ENCODE measurements at regions not wholly inside any gene's neighbourhood (a gene's known extent, or its start where the extent isn't known, plus 50 kb on each side); places are given as distances from the start of the nearest gene placed in this dataset.

- DNase-seq (ENCODE audit: insufficient read length, low spot score) (no peak), FAIRE-seq (no peak)
- TF ChIP-seq CTCF (IDR thresholded peaks at IDR 0.05; ENCODE audit: insufficient read depth, missing control alignments): no peak
These were observed 228.8 kb upstream of the MTPN start for GRCh38 chr7:136205956-136206355.

DNA sequence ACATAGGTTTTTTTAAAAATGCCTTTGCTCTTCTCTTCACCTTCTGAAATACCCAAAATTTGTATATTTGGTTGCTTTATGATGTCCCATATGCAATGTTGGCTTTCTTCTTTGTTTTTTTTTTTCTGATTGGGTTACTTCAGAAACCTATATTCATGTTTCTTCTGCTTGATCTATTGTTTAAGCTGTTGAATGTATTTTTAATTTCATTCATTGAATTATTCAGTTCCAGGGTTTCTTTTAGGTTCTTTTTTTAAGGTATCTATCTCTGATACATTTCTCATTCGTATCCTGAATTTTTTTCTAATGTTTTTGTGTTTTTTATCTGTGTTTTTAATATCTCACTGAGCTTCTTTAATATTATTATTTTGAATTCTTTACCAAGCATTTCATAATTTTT, 221.0 kb upstream of the MTPN start:
- no peak for FAIRE-seq
- no peak for TF ChIP-seq CTCF (IDR thresholded peaks at IDR 0.05; ENCODE audit: insufficient read depth, missing control alignments)
- DNase-seq (ENCODE audit: insufficient read length, low spot score): no peak

- TF ChIP-seq CTCF (IDR thresholded peaks at IDR 0.05; ENCODE audit: insufficient read depth, missing control alignments): no peak
- DNase-seq (ENCODE audit: insufficient read length, low spot score) (no peak), FAIRE-seq (no peak)
These were observed 217.7 kb upstream of the MTPN start for GRCh38 chr7:136194878-136195277.

GRCh38 chr7:136193940-136194339, 216.8 kb upstream of the MTPN start:
- no peak for TF ChIP-seq CTCF (IDR thresholded peaks at IDR 0.05; ENCODE audit: insufficient read depth, missing control alignments)
- FAIRE-seq (no peak), DNase-seq (ENCODE audit: insufficient read length, low spot score) (no peak)

DNA sequence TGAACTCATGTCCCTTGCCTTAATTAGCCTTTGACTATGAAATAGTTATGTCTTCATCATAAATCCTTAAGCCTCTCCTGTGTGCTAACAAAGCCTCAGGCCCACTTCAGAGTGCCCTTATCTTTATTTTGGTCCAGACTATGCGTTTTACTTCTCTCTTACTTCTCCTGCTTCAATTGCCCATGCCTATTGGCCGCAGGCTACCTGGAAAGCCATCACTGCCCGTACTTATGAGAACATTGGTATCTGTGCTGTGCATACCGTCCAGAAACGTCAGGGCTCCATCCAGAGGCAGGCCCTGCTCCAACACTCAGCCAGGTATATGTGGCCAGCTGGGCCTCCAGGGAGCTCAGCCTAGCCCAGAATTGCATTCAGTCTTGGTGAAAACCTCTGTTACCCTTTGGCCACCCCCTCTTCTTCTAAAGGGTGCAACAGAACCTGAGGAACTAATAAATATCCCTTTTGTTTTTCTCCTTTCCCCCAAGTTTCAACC, 212.4 kb upstream of the MTPN start:
- no peak for TF ChIP-seq CTCF (IDR thresholded peaks at IDR 0.05; ENCODE audit: insufficient read depth, missing control alignments)
- DNase-seq (ENCODE audit: insufficient read length, low spot score): no peak
- FAIRE-seq: no peak

GRCh38 chr7:136186281-136186680, 209.1 kb upstream of the MTPN start:
- FAIRE-seq: no peak
- no peak for TF ChIP-seq CTCF (IDR thresholded peaks at IDR 0.05; ENCODE audit: insufficient read depth, missing control alignments)
- no peak for DNase-seq (ENCODE audit: insufficient read length, low spot score)

- no peak for TF ChIP-seq CTCF (IDR thresholded peaks at IDR 0.05; ENCODE audit: insufficient read depth, missing control alignments)
- FAIRE-seq (no peak), DNase-seq (ENCODE audit: insufficient read length, low spot score) (no peak)
These were observed 207.6 kb upstream of the MTPN start for GRCh38 chr7:136184719-136185118.

Data from D721Med (cell line).